Panc1 (cell line): ENCODE measurements at regions not wholly inside any gene's neighbourhood (a gene's known extent, or its start where the extent isn't known, plus 50 kb on each side); places are given as distances from the start of the nearest gene placed in this dataset.

ENCODE experiments used
- POLR2AphosphoS5 ChIP-seq: IDR thresholded peaks from 2 replicates; pipeline ENCODE4 v1.6.1; 2012; ENCODE audit warnings: mild to moderate bottlenecking, low read depth, low read length, moderate library complexity
- TF ChIP-seq, protein P1 (sequence below): fragments of 450-650 bp; IDR thresholded peaks from 2 replicates; pipeline ENCODE4 v1.5.1; 2017; ENCODE audit warnings: mild to moderate bottlenecking
- TF ChIP-seq, protein P2 (sequence below), 2 experiments: IDR thresholded peaks; 2 replicates each; pipeline ENCODE4 v1.6.1; 2011 to 2012; ENCODE audit warnings: low read depth in 2 of 2, control low read depth in 1 of 2, low read length in 1 of 2, mild to moderate bottlenecking in 1 of 2, moderate library complexity in 1 of 2; ENCODE audit not compliant: insufficient read depth in 1 of 2

DNA sequence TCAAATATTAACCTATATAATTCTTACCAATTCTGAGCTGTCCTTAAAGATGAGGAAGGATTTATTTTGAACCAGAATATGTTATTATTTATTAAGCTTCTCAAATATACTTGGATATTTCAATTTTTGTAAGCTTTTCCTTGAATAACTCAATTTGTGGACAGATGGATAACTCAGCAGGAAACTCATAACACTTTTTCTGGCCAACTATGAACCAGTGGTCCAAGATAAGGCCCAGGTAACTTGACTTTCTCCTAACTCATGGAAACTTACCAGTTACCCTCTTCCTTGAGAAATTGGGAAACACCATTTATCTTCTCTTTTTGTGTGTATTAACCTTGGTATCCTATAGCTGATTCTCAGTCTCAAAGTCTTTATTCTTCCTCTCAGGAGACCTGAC lies 427.5 kb upstream of the SYNCRIP start:
- no peak for TF ChIP-seq POLR2AphosphoS5
- TF ChIP-seq, protein P1, sequence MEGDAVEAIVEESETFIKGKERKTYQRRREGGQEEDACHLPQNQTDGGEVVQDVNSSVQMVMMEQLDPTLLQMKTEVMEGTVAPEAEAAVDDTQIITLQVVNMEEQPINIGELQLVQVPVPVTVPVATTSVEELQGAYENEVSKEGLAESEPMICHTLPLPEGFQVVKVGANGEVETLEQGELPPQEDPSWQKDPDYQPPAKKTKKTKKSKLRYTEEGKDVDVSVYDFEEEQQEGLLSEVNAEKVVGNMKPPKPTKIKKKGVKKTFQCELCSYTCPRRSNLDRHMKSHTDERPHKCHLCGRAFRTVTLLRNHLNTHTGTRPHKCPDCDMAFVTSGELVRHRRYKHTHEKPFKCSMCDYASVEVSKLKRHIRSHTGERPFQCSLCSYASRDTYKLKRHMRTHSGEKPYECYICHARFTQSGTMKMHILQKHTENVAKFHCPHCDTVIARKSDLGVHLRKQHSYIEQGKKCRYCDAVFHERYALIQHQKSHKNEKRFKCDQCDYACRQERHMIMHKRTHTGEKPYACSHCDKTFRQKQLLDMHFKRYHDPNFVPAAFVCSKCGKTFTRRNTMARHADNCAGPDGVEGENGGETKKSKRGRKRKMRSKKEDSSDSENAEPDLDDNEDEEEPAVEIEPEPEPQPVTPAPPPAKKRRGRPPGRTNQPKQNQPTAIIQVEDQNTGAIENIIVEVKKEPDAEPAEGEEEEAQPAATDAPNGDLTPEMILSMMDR, result no peak
- TF ChIP-seq, protein P2, sequence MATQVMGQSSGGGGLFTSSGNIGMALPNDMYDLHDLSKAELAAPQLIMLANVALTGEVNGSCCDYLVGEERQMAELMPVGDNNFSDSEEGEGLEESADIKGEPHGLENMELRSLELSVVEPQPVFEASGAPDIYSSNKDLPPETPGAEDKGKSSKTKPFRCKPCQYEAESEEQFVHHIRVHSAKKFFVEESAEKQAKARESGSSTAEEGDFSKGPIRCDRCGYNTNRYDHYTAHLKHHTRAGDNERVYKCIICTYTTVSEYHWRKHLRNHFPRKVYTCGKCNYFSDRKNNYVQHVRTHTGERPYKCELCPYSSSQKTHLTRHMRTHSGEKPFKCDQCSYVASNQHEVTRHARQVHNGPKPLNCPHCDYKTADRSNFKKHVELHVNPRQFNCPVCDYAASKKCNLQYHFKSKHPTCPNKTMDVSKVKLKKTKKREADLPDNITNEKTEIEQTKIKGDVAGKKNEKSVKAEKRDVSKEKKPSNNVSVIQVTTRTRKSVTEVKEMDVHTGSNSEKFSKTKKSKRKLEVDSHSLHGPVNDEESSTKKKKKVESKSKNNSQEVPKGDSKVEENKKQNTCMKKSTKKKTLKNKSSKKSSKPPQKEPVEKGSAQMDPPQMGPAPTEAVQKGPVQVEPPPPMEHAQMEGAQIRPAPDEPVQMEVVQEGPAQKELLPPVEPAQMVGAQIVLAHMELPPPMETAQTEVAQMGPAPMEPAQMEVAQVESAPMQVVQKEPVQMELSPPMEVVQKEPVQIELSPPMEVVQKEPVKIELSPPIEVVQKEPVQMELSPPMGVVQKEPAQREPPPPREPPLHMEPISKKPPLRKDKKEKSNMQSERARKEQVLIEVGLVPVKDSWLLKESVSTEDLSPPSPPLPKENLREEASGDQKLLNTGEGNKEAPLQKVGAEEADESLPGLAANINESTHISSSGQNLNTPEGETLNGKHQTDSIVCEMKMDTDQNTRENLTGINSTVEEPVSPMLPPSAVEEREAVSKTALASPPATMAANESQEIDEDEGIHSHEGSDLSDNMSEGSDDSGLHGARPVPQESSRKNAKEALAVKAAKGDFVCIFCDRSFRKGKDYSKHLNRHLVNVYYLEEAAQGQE (IDR thresholded peaks at IDR 0.05; ENCODE audit: insufficient read depth in 1 of 2, low read depth in 2 of 2, low read length in 1 of 2), result no peak
